ENCODE measurements at regions not wholly inside any gene's neighbourhood (a gene's known extent, or its start where the extent isn't known, plus 50 kb on each side); places are given as distances from the start of the nearest gene placed in this dataset.

GRCh38 chr2:16081316-16082200, 141.2 kb downstream of the MYCN start:
- Histone ChIP-seq H3K27ac (no peak overlapping the region), H3K9me3 (no peaks in the 10 kb centered on the region), H3K4me3 (no peak overlapping the region), H3K4me1 (no peaks in the 10 kb centered on the region), H3K36me3 (no peaks in the 10 kb centered on the region), H3K27me3 (no peaks in the 10 kb centered on the region)
- TF ChIP-seq POLR2A (IDR thresholded peaks at IDR 0.05), result no peak
- TF ChIP-seq CTCF (IDR thresholded peaks at IDR 0.05), result no peak
- TF ChIP-seq POLR2AphosphoS5 (IDR thresholded peaks at IDR 0.05), result no peak
- no peak for TF ChIP-seq EP300 (IDR thresholded peaks at IDR 0.05)
- WGBS, result 71% methylated on average over 7 of the region's 7 CpGs
- DNase-seq (ENCODE audit: low spot score in 2 of 2), result no peak

DNA sequence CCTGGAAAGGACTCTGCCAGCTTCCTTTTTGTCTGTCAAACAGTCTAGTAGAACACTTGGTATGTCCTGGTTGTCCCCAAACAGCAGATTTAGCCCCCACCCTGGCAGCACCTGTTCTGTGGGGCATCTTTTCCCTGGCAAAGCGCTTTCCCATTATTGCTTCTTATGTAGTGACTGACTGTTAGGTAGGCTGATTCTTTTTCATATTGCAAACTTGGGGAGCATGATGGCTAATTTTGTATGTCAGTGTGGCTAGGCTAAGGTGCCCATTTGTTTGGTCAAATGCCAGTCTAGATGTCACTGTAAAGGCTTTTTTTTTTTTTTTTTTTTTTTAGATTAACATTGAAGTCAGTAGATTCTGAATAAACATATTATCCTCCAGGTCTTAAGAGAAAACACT, 140.2 kb downstream of the MYCN start:
- TF ChIP-seq POLR2A (IDR thresholded peaks at IDR 0.05), result no peak
- TF ChIP-seq CTCF (IDR thresholded peaks at IDR 0.05), result no peak
- no peak for TF ChIP-seq POLR2AphosphoS5 (IDR thresholded peaks at IDR 0.05)
- TF ChIP-seq EP300 (IDR thresholded peaks at IDR 0.05), result no peak
- WGBS, result 94% methylated on average over 1 of the region's 1 CpG
- H3K36me3 ChIP-seq, result no peaks in the 10 kb centered on the region
- no peaks in the 10 kb centered on the region for H3K27me3 ChIP-seq
- DNase-seq (ENCODE audit: low spot score in 2 of 2), result no peak
- no peaks in the 10 kb centered on the region for H3K4me1 ChIP-seq
- H3K9me3 ChIP-seq, result no peaks in the 10 kb centered on the region
- no peak overlapping the region for H3K4me3 ChIP-seq
- no peak overlapping the region for H3K27ac ChIP-seq

DNA sequence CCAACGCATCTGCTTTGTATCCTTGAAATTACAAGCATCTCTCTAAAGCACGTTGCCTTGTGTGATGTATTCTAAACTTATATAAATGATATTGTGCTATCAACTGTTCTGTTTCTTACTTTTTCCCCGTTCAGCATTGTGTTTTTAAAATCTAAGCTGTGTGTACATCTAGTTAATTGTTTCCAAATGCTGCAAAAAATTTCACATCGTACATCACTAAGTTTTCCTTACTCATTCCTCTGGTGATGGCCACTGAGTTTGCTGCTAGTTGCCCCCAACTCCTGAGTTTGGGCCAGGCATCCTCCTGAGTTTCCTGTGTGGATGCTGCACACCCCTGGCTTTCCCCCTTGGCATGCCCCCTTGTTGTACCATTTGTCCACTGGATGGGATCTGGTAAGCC, 139.7 kb downstream of the MYCN start:
- Histone ChIP-seq H3K9me3 (no peaks in the 10 kb centered on the region), H3K4me3 (no peak overlapping the region), H3K36me3 (no peaks in the 10 kb centered on the region), H3K4me1 (no peaks in the 10 kb centered on the region), H3K27me3 (no peaks in the 10 kb centered on the region), H3K27ac (no peak overlapping the region)
- DNase-seq (ENCODE audit: low spot score in 2 of 2), result no peak
- no peak for TF ChIP-seq EP300 (IDR thresholded peaks at IDR 0.05)
- no peak for TF ChIP-seq POLR2AphosphoS5 (IDR thresholded peaks at IDR 0.05)
- no peak for TF ChIP-seq CTCF (IDR thresholded peaks at IDR 0.05)
- TF ChIP-seq POLR2A (IDR thresholded peaks at IDR 0.05), result no peak
- WGBS, result 37% methylated on average over 4 of the region's 4 CpGs

DNA sequence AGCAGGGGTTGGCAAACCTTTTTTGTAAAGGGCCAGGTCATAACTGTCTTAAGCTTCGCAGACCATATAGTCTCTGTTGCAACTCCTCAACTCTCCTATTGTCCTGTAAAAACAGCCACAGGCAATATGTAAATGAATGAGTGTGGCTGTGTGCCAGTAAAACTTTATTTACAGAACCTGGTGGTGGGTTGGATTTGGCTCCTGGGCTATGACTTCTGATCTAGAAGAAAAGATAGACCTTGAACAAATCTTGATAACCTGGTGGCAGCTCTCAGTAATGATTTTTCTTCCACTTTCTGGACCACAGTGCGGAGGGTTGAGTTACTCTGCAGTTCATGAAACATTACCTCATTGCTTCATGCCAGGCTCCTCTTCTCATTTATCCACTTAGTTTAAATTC, 139.3 kb downstream of the MYCN start:
- DNase-seq (ENCODE audit: low spot score in 2 of 2), result no peak
- 84% methylated on average over 2 of the region's 2 CpGs for WGBS
- Histone ChIP-seq H3K4me1 (no peaks in the 10 kb centered on the region), H3K27me3 (no peaks in the 10 kb centered on the region), H3K36me3 (no peaks in the 10 kb centered on the region), H3K4me3 (no peak overlapping the region), H3K9me3 (no peaks in the 10 kb centered on the region), H3K27ac (no peak overlapping the region)
- TF ChIP-seq POLR2A (IDR thresholded peaks at IDR 0.05) (no peak), POLR2AphosphoS5 (IDR thresholded peaks at IDR 0.05) (no peak), EP300 (IDR thresholded peaks at IDR 0.05) (no peak), CTCF (IDR thresholded peaks at IDR 0.05) (no peak)

GRCh38 chr2:16077601-16078000, 137.3 kb downstream of the MYCN start:
- H3K36me3 ChIP-seq, result no peaks in the 10 kb centered on the region
- no peaks in the 10 kb centered on the region for H3K27me3 ChIP-seq
- no peak overlapping the region for H3K27ac ChIP-seq
- no peak for DNase-seq (ENCODE audit: low spot score in 2 of 2)
- H3K9me3 ChIP-seq, result no peaks in the 10 kb centered on the region
- H3K4me1 ChIP-seq, result no peaks in the 10 kb centered on the region
- no peak for TF ChIP-seq CTCF (IDR thresholded peaks at IDR 0.05)
- TF ChIP-seq POLR2AphosphoS5 (IDR thresholded peaks at IDR 0.05), result no peak
- TF ChIP-seq POLR2A (IDR thresholded peaks at IDR 0.05), result no peak
- no peak for TF ChIP-seq EP300 (IDR thresholded peaks at IDR 0.05)
- H3K4me3 ChIP-seq, result no peak overlapping the region
- 96% methylated on average over 3 of the region's 3 CpGs for WGBS
